Panc1 (cell line): ENCODE measurements at regions not wholly inside any gene's neighbourhood (a gene's known extent, or its start where the extent isn't known, plus 50 kb on each side); places are given as distances from the start of the nearest gene placed in this dataset.

Experiments used
- POLR2AphosphoS5 ChIP-seq: IDR thresholded peaks from 2 replicates; pipeline ENCODE4 v1.6.1; 2012; ENCODE audit warnings: mild to moderate bottlenecking, low read depth, low read length, moderate library complexity
- SIN3A ChIP-seq: IDR thresholded peaks from 2 replicates; pipeline ENCODE4 v1.6.1; 2012; ENCODE audit warnings: low read depth, mild to moderate bottlenecking, low read length, moderate library complexity, borderline replicate concordance; ENCODE audit not compliant: insufficient read depth
- TF ChIP-seq, protein P1 (sequence below), 2 experiments: IDR thresholded peaks; 2 replicates each; pipeline ENCODE4 v1.6.1; 2011 to 2012; ENCODE audit warnings: low read depth in 2 of 2, control low read depth in 1 of 2, low read length in 1 of 2, mild to moderate bottlenecking in 1 of 2, moderate library complexity in 1 of 2; ENCODE audit not compliant: insufficient read depth in 1 of 2
- TF ChIP-seq, protein P2 (sequence below): fragments of 450-650 bp; IDR thresholded peaks from 2 replicates; pipeline ENCODE4 v1.5.1; 2017; ENCODE audit warnings: mild to moderate bottlenecking

DNA sequence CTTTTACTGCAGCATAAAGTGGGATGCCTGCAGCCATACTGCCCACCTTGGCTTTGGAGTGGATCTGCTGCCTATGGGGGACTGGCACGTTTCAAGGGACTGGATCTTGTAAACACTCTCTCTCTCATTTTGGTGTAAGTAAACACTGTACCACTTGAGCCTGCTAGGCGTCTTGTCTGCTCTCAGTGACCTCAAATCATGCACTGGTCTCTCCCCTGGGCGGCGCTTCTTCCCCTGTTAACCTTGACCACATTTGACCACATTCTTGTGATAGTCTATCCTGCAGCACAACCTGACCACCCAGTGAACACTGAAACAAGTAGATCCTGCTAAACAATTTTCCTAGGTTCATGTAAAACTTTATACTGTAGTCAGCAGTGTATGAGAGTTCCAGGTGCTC is 82.6 kb upstream of the HNMT start:
- TF ChIP-seq POLR2AphosphoS5 (no peak), SIN3A (no peak)
- TF ChIP-seq, protein P1, sequence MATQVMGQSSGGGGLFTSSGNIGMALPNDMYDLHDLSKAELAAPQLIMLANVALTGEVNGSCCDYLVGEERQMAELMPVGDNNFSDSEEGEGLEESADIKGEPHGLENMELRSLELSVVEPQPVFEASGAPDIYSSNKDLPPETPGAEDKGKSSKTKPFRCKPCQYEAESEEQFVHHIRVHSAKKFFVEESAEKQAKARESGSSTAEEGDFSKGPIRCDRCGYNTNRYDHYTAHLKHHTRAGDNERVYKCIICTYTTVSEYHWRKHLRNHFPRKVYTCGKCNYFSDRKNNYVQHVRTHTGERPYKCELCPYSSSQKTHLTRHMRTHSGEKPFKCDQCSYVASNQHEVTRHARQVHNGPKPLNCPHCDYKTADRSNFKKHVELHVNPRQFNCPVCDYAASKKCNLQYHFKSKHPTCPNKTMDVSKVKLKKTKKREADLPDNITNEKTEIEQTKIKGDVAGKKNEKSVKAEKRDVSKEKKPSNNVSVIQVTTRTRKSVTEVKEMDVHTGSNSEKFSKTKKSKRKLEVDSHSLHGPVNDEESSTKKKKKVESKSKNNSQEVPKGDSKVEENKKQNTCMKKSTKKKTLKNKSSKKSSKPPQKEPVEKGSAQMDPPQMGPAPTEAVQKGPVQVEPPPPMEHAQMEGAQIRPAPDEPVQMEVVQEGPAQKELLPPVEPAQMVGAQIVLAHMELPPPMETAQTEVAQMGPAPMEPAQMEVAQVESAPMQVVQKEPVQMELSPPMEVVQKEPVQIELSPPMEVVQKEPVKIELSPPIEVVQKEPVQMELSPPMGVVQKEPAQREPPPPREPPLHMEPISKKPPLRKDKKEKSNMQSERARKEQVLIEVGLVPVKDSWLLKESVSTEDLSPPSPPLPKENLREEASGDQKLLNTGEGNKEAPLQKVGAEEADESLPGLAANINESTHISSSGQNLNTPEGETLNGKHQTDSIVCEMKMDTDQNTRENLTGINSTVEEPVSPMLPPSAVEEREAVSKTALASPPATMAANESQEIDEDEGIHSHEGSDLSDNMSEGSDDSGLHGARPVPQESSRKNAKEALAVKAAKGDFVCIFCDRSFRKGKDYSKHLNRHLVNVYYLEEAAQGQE (IDR thresholded peaks at IDR 0.05; ENCODE audit: insufficient read depth in 1 of 2, low read depth in 2 of 2, low read length in 1 of 2): no peak
- TF ChIP-seq, protein P2, sequence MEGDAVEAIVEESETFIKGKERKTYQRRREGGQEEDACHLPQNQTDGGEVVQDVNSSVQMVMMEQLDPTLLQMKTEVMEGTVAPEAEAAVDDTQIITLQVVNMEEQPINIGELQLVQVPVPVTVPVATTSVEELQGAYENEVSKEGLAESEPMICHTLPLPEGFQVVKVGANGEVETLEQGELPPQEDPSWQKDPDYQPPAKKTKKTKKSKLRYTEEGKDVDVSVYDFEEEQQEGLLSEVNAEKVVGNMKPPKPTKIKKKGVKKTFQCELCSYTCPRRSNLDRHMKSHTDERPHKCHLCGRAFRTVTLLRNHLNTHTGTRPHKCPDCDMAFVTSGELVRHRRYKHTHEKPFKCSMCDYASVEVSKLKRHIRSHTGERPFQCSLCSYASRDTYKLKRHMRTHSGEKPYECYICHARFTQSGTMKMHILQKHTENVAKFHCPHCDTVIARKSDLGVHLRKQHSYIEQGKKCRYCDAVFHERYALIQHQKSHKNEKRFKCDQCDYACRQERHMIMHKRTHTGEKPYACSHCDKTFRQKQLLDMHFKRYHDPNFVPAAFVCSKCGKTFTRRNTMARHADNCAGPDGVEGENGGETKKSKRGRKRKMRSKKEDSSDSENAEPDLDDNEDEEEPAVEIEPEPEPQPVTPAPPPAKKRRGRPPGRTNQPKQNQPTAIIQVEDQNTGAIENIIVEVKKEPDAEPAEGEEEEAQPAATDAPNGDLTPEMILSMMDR: no peak
